NCI-H187 (cell line): ENCODE measurements at regions not wholly inside any gene's neighbourhood (a gene's known extent, or its start where the extent isn't known, plus 50 kb on each side); places are given as distances from the start of the nearest gene placed in this dataset.
"Not testable (repeated sequence)": the region's sequence is repeated elsewhere in the genome, so short reads cannot be mapped to it uniquely, and the experiment has no call there.

ENCODE experiments used
- DNase-seq, 2 experiments: peaks; one replicate each; lab custom pipeline; 2025; lab: John Stamatoyannopoulos, UW

DNA sequence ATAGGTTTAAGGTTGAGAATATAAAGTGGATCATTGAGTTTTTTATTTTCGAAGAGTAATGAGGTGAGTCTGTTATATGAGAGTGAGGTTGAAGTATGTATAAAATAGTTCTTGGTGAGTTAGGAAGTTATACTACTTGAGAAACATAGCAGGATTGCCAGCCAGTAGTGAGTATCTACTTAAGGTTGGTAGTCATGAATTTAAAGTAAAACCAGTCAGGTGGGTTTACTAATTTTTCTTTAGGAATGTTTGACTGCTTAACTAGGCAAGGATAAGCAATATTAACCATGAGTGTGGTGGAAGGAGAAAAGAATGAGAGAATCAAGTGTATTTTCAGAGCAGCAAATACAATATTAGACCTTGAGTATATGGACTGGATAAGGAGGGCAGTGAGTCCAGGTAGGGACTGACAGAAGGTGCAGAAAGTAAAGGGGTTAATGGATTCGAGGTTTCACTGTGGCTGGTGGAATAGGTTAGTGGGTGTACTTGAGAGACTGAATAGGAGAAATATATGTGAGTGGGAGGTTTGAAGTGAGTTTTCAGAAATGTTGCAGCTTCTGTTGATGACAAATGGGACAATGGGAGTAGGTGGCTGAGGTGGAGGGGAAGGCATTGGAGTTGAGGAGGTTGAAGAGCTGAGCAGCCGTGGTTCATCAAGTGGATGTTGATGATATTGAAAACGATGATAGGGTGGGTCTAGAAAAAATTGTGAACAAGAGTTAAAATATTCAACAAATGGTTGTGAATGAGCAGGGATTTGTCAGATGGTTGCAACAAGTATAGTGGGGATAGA lies 232.5 kb upstream of the ASCC3 start:
- DNase-seq: no peak

- peak; percentile 14 to 62 for DNase-seq
These were observed 233.6 kb upstream of the ASCC3 start for GRCh38 chr6:101114703-101115102.

DNA sequence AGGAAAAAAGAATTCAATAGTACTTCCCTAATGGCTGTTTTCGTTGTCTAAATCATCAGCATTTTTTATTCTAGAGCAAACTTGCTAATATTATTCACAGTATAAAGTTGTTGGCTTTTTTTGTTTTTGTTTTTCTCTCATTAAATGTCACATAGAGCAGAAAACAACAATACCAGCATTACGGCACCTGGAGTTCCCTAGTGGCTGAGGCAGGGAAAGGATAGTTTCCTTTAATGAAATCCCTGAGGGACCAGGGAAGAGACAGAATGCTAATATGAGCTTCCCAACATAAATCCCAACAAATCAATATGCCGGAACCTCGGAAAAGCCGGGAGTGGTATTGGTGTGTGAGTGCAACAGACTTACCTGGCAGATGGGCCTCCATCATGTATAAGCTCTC lies 235.2 kb upstream of the ASCC3 start:
- DNase-seq: no peak

GRCh38 chr6:101117393-101118135 lies 236.4 kb upstream of the ASCC3 start:
- DNase-seq: no peak

GRCh38 chr6:101118136-101118396 lies 236.9 kb upstream of the ASCC3 start:
- DNase-seq: no peak

DNA sequence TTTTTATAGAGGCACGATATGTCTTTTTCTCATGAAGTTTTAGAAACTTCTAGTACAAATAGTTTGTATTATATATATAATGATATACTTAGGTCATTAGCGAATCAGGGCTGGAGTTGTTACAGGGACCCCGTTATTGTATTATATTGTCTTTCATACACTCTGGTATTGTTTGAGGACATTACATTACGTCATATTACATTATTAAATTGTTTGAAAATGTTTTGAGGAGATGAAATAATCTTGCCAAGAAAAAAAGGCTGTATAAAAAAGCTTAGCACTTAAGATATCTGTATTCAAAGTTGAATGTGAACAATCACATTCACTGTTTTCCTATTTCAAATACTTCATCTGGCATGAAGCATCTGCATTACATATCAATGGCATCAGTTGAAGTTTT lies 239.6 kb upstream of the ASCC3 start:
- no peak for DNase-seq

DNA sequence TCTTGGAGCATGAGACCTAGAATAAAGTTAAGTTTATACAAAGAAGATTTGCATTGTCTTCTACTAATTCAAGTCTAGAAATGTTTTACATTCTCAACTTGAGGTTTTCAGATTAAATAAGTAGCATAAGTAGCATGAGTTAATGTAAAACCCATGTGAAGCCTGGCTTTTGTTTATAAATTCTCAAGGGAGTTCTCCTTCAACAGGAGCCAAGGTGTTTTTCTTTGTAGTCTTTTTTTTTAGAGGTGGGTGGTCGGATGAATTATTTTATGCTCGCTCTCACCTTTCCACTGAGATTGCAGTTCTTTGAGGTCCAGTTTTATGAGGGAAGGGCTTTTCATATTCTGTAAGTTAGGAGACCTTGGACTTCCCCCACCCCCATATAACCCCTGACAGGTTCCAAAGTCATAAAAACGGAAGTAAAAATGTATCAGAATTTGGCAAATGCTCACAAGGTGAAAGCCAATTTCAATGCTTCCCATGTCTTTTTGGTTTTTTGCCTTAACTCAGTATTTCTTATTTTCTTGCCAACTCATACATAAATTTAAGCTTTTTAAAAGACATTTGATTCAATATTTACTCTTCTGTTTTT lies 244.3 kb upstream of the ASCC3 start:
- no peak for DNase-seq

- DNase-seq: no peak
These were observed 245.4 kb upstream of the ASCC3 start for GRCh38 chr6:101126501-101126900.

DNA sequence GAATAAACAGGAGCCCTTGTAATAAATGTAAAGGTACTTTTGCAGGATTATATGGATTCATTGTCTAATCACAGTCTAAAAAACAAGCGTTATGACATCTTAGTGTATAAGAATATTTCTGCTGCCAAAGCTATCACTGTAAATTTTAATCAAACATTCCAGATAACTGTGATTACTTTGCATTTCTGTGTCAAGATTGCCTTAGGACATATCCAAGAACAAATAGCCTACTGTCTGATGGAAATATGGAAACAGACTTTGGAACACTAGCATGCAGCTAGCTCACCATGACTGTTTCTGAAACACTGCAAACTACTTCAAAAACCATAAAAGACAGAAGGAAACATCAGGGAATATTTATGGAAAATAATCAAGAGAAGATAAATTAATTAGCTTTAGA lies 248.7 kb upstream of the ASCC3 start:
- DNase-seq: no peak

GRCh38 chr6:101146389-101146788 lies 247.1 kb upstream of the GRIK2 start:
- DNase-seq: no peak

GRCh38 chr6:101150226-101150625 lies 243.3 kb upstream of the GRIK2 start:
- DNase-seq: no peak

GRCh38 chr6:101157638-101158037 lies 235.9 kb upstream of the GRIK2 start:
- DNase-seq: not testable (repeated sequence)

DNA sequence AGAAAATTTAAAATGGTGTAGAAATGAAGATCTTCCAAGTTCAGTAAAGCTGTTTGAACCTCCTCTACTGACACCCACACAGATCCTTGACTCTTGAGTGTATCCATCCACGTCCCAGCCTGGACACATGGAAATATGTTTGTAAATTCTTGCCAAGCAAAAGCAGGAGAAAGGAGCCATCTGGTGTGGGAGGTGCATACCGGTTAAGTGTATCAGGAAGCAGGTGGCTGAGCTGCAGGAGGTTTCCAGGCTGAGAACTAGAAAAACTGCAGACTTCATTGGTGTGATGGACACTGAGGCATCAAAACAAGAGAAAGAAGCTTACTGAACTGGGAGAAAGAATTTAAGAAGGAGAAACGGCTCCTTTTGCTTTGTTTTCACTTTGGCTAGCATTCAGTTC lies 229.9 kb upstream of the GRIK2 start:
- no peak for DNase-seq

- no peak for DNase-seq
These were observed 225.9 kb upstream of the GRIK2 start for GRCh38 chr6:101167638-101168037.

- DNase-seq: not testable (repeated sequence)
These were observed 222.5 kb upstream of the GRIK2 start for GRCh38 chr6:101171049-101171448.

GRCh38 chr6:101178748-101179147 lies 214.8 kb upstream of the GRIK2 start:
- no peak for DNase-seq

GRCh38 chr6:101181006-101181405 lies 212.5 kb upstream of the GRIK2 start:
- no peak for DNase-seq

- not testable (repeated sequence) for DNase-seq
These were observed 205.2 kb upstream of the GRIK2 start for GRCh38 chr6:101188285-101188798.

GRCh38 chr6:101195588-101195987 lies 197.9 kb upstream of the GRIK2 start:
- no peak for DNase-seq

GRCh38 chr6:101199441-101199840 lies 194.1 kb upstream of the GRIK2 start:
- no peak for DNase-seq

DNA sequence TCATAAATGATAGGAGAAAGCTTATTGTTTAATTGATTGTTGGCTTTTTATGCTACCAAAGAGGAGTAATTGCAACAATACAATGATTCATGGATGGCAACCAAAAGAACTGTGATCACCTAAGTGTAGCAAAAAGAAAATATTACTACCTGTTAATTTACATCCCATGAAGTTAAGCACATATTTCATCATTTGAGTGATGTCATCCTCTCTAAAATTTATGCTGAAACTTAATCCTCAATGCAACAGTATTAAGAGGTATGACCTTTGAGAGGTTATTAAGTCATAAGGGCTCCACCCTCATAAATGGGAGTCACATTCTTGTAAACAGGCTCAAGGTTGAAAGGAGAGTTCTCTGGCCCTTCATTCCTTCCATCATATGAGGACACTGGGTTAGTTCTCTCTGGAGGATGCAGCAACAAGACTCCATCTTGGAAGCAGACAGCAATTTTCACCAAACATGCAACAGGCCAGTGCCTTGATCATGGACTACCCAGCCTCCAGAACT lies 190.6 kb upstream of the GRIK2 start:
- no peak for DNase-seq

GRCh38 chr6:101203664-101204063 lies 189.8 kb upstream of the GRIK2 start:
- DNase-seq: no peak

DNA sequence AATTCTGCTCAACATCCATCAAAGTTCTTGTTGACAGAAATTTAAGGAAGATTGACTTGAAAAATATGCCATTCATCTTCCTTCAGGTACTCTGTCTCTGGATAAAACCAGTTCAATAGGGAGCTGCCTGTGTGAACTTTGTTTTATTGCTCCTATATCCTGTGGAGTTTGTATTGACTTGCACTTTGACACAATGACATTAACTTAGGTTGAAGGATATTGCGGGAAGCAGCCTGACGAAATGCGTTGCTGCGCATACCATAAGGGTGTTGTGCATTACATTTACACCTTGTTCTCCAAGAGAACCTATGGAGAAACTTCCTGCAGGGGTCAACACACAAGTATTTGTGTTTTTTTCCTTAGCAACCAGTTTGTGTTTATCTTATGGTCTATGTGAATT lies 185.4 kb upstream of the GRIK2 start:
- no peak for DNase-seq
